ENCODE measurements at regions not wholly inside any gene's neighbourhood (a gene's known extent, or its start where the extent isn't known, plus 50 kb on each side); places are given as distances from the start of the nearest gene placed in this dataset.

DNA sequence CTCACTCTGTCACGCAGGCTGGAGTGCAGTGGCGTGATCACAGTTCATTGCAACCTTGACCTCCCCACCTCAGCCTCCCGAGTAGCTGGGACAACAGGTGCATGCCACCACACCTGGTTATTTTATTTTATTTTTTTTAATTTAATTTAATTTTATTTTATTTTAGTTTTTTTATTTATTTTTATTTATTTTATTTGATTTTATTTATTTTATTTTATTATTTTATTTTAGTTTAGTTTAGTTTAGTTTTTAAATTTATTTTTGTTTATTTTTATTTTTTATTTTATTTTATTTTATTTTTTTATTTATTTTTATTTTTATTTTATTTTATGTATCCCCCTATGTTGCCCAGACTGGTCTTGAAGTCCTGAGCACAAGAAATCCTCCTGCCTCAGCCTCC is 202.3 kb upstream of the SLCO3A1 start:
- no peaks in the 10 kb centered on the region for H3K27me3 ChIP-seq (ENCODE audit: control insufficient read depth in 1 of 2, insufficient read depth in 2 of 2, low read length in 2 of 2)
- no peaks in the 10 kb centered on the region for H3K36me3 ChIP-seq (replicated peaks in 1 of 2; ENCODE audit: control insufficient read depth in 1 of 2, insufficient read depth in 2 of 2, low read length in 2 of 2)
- POLR2A ChIA-PET: no interaction called here
- intact Hi-C loops (cut with micrococcal nuclease; ENCODE audit: unreplicated experiment): no loop called here
- no peak overlapping the region for H3K27ac ChIP-seq (ENCODE audit: extremely low read length, insufficient read depth, low read length)
- no peak overlapping the region for H3K4me2 ChIP-seq (ENCODE audit: low read depth, low read length)
- WGBS (ENCODE audit: low lambda C conversion rate): 10% methylated on average over 3 of the region's 3 CpGs
- TF ChIP-seq, protein P1, sequence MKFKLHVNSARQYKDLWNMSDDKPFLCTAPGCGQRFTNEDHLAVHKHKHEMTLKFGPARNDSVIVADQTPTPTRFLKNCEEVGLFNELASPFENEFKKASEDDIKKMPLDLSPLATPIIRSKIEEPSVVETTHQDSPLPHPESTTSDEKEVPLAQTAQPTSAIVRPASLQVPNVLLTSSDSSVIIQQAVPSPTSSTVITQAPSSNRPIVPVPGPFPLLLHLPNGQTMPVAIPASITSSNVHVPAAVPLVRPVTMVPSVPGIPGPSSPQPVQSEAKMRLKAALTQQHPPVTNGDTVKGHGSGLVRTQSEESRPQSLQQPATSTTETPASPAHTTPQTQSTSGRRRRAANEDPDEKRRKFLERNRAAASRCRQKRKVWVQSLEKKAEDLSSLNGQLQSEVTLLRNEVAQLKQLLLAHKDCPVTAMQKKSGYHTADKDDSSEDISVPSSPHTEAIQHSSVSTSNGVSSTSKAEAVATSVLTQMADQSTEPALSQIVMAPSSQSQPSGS (CRISPR knock-in tag; IDR thresholded peaks at IDR 0.05): no peak
- TF ChIP-seq ZNF30 (CRISPR knock-in tag; IDR thresholded peaks at IDR 0.05): no peak
- no peak for TF ChIP-seq ETV5 (CRISPR knock-in tag; IDR thresholded peaks at IDR 0.05; ENCODE audit: borderline replicate concordance)
- no peak for TF ChIP-seq SNAI1 (CRISPR knock-in tag; IDR thresholded peaks at IDR 0.05; ENCODE audit: borderline replicate concordance)
- no peak for TF ChIP-seq MAFF (IDR thresholded peaks at IDR 0.05; ENCODE audit: low read depth, low read length)
- TF ChIP-seq ZKSCAN5 (CRISPR knock-in tag; IDR thresholded peaks at IDR 0.05): no peak
- no peak for TF ChIP-seq CHD4 (IDR thresholded peaks at IDR 0.05; ENCODE audit: borderline replicate concordance, low read length)
- TF ChIP-seq, protein P2, sequence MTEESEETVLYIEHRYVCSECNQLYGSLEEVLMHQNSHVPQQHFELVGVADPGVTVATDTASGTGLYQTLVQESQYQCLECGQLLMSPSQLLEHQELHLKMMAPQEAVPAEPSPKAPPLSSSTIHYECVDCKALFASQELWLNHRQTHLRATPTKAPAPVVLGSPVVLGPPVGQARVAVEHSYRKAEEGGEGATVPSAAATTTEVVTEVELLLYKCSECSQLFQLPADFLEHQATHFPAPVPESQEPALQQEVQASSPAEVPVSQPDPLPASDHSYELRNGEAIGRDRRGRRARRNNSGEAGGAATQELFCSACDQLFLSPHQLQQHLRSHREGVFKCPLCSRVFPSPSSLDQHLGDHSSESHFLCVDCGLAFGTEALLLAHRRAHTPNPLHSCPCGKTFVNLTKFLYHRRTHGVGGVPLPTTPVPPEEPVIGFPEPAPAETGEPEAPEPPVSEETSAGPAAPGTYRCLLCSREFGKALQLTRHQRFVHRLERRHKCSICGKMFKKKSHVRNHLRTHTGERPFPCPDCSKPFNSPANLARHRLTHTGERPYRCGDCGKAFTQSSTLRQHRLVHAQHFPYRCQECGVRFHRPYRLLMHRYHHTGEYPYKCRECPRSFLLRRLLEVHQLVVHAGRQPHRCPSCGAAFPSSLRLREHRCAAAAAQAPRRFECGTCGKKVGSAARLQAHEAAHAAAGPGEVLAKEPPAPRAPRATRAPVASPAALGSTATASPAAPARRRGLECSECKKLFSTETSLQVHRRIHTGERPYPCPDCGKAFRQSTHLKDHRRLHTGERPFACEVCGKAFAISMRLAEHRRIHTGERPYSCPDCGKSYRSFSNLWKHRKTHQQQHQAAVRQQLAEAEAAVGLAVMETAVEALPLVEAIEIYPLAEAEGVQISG (CRISPR knock-in tag; IDR thresholded peaks at IDR 0.05): no peak
- TF ChIP-seq, protein P3, sequence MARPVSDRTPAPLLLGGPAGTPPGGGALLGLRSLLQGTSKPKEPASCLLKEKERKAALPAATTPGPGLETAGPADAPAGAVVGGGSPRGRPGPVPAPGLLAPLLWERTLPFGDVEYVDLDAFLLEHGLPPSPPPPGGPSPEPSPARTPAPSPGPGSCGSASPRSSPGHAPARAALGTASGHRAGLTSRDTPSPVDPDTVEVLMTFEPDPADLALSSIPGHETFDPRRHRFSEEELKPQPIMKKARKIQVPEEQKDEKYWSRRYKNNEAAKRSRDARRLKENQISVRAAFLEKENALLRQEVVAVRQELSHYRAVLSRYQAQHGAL (CRISPR knock-in tag; IDR thresholded peaks at IDR 0.05; ENCODE audit: not compliant biosample characterization): no peak
- TF ChIP-seq SIX1 (CRISPR knock-in tag; IDR thresholded peaks at IDR 0.05; ENCODE audit: borderline replicate concordance): no peak
- TF ChIP-seq, protein P4, sequence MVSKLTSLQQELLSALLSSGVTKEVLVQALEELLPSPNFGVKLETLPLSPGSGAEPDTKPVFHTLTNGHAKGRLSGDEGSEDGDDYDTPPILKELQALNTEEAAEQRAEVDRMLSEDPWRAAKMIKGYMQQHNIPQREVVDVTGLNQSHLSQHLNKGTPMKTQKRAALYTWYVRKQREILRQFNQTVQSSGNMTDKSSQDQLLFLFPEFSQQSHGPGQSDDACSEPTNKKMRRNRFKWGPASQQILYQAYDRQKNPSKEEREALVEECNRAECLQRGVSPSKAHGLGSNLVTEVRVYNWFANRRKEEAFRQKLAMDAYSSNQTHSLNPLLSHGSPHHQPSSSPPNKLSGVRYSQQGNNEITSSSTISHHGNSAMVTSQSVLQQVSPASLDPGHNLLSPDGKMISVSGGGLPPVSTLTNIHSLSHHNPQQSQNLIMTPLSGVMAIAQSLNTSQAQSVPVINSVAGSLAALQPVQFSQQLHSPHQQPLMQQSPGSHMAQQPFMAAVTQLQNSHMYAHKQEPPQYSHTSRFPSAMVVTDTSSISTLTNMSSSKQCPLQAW (CRISPR knock-in tag; IDR thresholded peaks at IDR 0.05): no peak
- TF ChIP-seq ZNF136 (CRISPR knock-in tag; IDR thresholded peaks at IDR 0.05; ENCODE audit: low read depth): no peak
- TF ChIP-seq HNRNPK (IDR thresholded peaks at IDR 0.05; ENCODE audit: low read depth, low read length, poor library complexity, severe bottlenecking): no peak
- TF ChIP-seq ZBTB1 (CRISPR knock-in tag; IDR thresholded peaks at IDR 0.05; ENCODE audit: borderline replicate concordance): no peak
- no peak for TF ChIP-seq HOXD1 (CRISPR knock-in tag; IDR thresholded peaks at IDR 0.05)
- CTCF ChIA-PET (ENCODE audit: low intra/inter-chr PET ratio, low total read pairs): no interaction called here
- BruUV-seq (replicated peaks): no TSS peak
- H3K9me3 ChIP-seq (ENCODE audit: low read length): no peaks in the 10 kb centered on the region
- no peaks in the 10 kb centered on the region for H4K20me1 ChIP-seq (ENCODE audit: insufficient read depth, low read length)
- H3K4me3 ChIP-seq (replicated peaks in 1 of 3; ENCODE audit: insufficient read depth in 1 of 3, low read depth in 2 of 3, low read length in 3 of 3): no peak overlapping the region
- H3K9ac ChIP-seq (ENCODE audit: insufficient read depth, low read depth, low read length): no peak overlapping the region
- H3K79me2 ChIP-seq (ENCODE audit: insufficient read depth, low read length): no peaks in the 10 kb centered on the region
- no peak for ATAC-seq
- H2AFZ ChIP-seq (ENCODE audit: low read length): no peak overlapping the region
- H3K4me1 ChIP-seq (ENCODE audit: insufficient read depth, low read length): no peaks in the 10 kb centered on the region
- no peak for FAIRE-seq
- in situ Hi-C loops (cut with HindIII; ENCODE audit: extremely low pct_ligation_motif_present, low pct_unique_long_range_greater_than_20kb): no loop called here
- DNase-seq (ENCODE audit: low spot score): no peak

All from HepG2 (cell line).